ENCODE measurements at regions not wholly inside any gene's neighbourhood (a gene's known extent, or its start where the extent isn't known, plus 50 kb on each side); places are given as distances from the start of the nearest gene placed in this dataset.

- TF ChIP-seq POLR2A (IDR thresholded peaks at IDR 0.05; ENCODE audit: low read depth, low read length), result no peak
- TF ChIP-seq POLR2AphosphoS5 (IDR thresholded peaks at IDR 0.05; ENCODE audit: low read depth, low read length), result no peak
- no peak for TF ChIP-seq TAF1 (IDR thresholded peaks at IDR 0.05; ENCODE audit: low read depth, low read length)
- no peak for TF ChIP-seq SPI1 (IDR thresholded peaks at IDR 0.05; ENCODE audit: low read depth, low read length)
- TF ChIP-seq PAX5 (IDR thresholded peaks at IDR 0.05; ENCODE audit: insufficient read depth, low read length, severe bottlenecking), result no peak
- no peak for TF ChIP-seq POU2F2 (IDR thresholded peaks at IDR 0.05; ENCODE audit: low read depth, low read length)
These were observed 112.2 kb upstream of the DIO3 start for GRCh38 chr14:101449114-101449513.
